Mesodermal cell (in vitro differentiated cells): ENCODE measurements at regions not wholly inside any gene's neighbourhood (a gene's known extent, or its start where the extent isn't known, plus 50 kb on each side); places are given as distances from the start of the nearest gene placed in this dataset.

Experiments
- H3K27ac ChIP-seq: 2 replicates; pipeline ENCODE4 v1.7.0; 2013; ENCODE audit warnings: mild to moderate bottlenecking, low read depth, low read length, moderate library complexity; ENCODE audit not compliant: severe bottlenecking
- H3K36me3 ChIP-seq: 2 replicates; pipeline ENCODE4 v1.7.1; 2013; ENCODE audit warnings: mild to moderate bottlenecking, low read length, moderate library complexity; ENCODE audit not compliant: control insufficient read depth, insufficient read depth
- H3K4me1 ChIP-seq: one replicate; pipeline ENCODE4 v1.7.1; 2013; ENCODE audit warnings: mild to moderate bottlenecking, low read length; ENCODE audit not compliant: insufficient read depth, control insufficient read depth, poor library complexity, severe bottlenecking
- H3K4me3 ChIP-seq: 2 replicates; pipeline ENCODE4 v1.7.0; 2013; ENCODE audit warnings: low read length, control low read depth, mild to moderate bottlenecking; ENCODE audit not compliant: insufficient read depth, poor library complexity, severe bottlenecking; ENCODE audit errors: extremely low read depth
- H3K9me3 ChIP-seq: 2 replicates; pipeline ENCODE4 v1.7.1; 2013; ENCODE audit warnings: mild to moderate bottlenecking, low read length, moderate library complexity; ENCODE audit not compliant: control insufficient read depth
- WGBS, 2 experiments: methylation state at CpG; one replicate each; pipeline ENCODE4 v1.1.5; 2013; ENCODE audit warnings: missing lambda C conversion rate in 2 of 2; ENCODE audit not compliant: insufficient coverage in 2 of 2; 5-methylcytosine and 5-hydroxymethylcytosine counted together

DNA sequence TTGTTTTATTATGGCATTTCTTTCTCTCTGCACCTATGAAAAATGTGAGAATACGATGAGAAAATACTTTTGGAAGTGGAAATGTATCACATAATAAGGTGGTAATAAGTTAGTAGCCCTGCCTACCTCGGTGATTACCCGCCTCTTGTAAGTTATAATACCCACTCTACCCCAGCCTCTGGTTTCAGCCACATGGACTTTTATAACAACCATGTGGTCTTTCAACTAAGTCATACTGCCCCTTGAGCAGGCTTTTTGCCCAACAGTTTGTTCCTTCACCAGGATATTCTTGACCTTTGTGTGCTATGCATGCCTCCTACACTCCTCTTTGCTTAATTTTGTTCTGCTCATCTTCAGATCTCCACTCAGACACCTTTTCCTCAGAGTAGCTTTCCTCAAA is 470.6 kb upstream of the ZWINT start:
- Histone ChIP-seq H3K4me1 (no peaks in the 10 kb centered on the region), H3K27ac (no peak overlapping the region), H3K4me3 (no peak overlapping the region), H3K9me3 (no peaks in the 10 kb centered on the region), H3K36me3 (no peaks in the 10 kb centered on the region)
- whole genome bisulfite sequencing, 2 experiments = 100% methylated on average over 1 of the region's 3 CpGs; no CpG with 5 or more reads in 1 of the 2 experiments

DNA sequence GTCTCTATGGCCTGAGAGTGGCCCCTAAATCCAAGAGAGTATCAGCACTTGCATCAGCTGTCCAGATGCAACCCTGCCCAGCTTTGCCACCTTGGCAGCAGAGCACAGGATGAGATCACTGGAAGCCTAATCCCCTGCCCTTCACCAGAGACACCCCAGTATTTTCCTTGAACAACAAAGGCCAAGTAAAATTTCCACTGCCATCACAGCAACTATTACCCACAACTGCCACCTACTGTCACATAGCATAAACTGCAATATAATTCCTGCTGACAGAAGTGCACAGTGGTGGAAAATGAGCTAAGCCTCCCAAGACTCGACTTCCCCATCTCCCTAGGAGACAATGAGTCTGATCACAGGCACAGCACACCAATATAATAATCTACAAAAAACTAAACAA is 462.8 kb upstream of the ZWINT start:
- WGBS, 2 experiments = no CpG with 5 or more reads among the region's 1 CpG
- no peaks in the 10 kb centered on the region for H3K9me3 ChIP-seq
- no peaks in the 10 kb centered on the region for H3K4me1 ChIP-seq
- H3K36me3 ChIP-seq = no peaks in the 10 kb centered on the region
- no peak overlapping the region for H3K4me3 ChIP-seq
- no peak overlapping the region for H3K27ac ChIP-seq

DNA sequence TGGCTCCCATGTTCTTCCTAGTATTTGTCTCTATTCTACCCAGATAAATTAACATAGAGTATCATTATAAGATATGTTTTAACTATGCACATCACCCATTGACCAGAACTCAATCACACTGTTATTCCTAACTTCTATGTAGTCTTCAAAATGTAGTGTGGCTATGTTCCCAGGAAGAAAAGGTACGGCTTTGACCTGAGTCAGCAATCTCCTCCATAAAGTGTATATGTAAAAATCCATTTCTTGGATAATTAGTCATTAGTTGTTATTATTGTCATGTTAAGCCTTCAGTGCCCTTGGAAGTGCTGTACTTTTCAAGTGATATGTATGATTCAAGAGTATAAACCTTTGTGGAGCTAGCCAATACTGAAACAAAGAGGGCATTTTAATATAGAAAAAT is 444.0 kb upstream of the ZWINT start:
- Histone ChIP-seq H3K4me3 (no peak overlapping the region), H3K9me3 (no peaks in the 10 kb centered on the region), H3K4me1 (no peaks in the 10 kb centered on the region), H3K27ac (no peak overlapping the region), H3K36me3 (no peaks in the 10 kb centered on the region)
- WGBS, 2 experiments = no CpG with 5 or more reads among the region's 1 CpG

DNA sequence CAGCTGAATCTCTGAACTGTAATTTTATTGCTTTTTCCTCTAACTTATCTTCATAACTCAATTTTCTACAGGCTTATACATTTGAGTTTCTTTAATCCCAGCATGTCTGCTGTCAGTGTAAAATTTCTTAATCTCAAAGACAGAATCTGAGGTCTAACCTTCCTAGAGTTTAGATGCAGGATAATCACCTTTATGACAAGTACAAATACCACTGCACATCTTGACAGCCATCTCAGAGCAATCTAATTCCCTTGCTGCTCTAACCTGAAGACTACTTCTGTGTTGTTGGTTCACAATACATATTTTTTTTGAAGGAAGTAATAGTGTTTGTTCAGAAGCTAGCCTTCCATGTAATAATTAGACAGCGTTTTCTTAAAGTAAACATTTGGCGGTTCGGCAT is 424.2 kb upstream of the ZWINT start:
- WGBS, 2 experiments = no CpG with 5 or more reads among the region's 3 CpGs
- H3K27ac ChIP-seq = no peak overlapping the region
- H3K9me3 ChIP-seq = no peaks in the 10 kb centered on the region
- no peaks in the 10 kb centered on the region for H3K4me1 ChIP-seq
- H3K4me3 ChIP-seq = no peak overlapping the region
- H3K36me3 ChIP-seq = no peaks in the 10 kb centered on the region

DNA sequence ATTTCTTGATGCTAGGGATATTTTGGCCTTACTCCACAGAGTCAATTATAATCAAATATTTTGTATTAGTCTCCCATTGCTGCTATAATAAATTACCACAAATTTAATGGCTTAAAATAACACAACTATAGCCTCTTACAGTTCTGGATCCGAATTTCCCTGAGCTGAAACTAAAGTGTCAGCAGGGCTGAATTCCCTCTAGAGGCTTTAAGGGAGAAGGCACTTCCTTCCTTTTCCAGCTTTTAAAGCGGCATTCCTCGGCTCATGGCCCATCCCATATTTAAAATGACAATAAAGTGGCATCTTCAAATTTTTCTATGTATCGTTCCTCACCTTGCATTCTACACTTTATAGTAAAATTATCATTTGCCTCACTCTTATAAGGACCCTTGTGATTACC is 421.4 kb upstream of the ZWINT start:
- Histone ChIP-seq H3K36me3 (no peaks in the 10 kb centered on the region), H3K27ac (no peak overlapping the region), H3K9me3 (no peaks in the 10 kb centered on the region), H3K4me3 (no peak overlapping the region), H3K4me1 (no peaks in the 10 kb centered on the region)
- 37 to 39% methylated on average over 2 to 3 of the region's 4 CpGs for WGBS, 2 experiments

DNA sequence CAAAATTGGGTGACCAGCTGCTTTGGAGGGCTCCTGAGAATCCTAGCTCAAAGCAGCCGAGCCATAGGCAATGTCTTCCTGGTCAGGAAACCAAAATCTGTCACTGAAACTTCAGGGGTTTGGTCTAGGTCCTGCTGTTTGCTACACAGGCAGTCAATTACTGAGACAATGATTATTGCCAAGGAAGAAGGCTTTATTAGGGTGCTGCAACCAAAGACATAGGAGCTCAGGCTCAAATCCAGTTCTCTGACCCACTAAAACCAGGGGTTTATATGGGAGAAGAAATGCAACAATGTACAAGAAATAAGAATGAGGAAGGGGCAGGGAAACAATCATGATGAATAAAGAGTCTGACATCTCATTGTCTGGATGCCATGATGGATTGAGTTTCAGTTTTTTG is 410.3 kb upstream of the ZWINT start:
- H3K36me3 ChIP-seq = no peaks in the 10 kb centered on the region
- WGBS, 2 experiments = 60 to 80% methylated on average over 1 of the region's 1 CpG
- H3K4me1 ChIP-seq = no peaks in the 10 kb centered on the region
- peaks cover 7% of the 10 kb centered on the region for H3K9me3 ChIP-seq
- H3K27ac ChIP-seq = no peak overlapping the region
- no peak overlapping the region for H3K4me3 ChIP-seq

DNA sequence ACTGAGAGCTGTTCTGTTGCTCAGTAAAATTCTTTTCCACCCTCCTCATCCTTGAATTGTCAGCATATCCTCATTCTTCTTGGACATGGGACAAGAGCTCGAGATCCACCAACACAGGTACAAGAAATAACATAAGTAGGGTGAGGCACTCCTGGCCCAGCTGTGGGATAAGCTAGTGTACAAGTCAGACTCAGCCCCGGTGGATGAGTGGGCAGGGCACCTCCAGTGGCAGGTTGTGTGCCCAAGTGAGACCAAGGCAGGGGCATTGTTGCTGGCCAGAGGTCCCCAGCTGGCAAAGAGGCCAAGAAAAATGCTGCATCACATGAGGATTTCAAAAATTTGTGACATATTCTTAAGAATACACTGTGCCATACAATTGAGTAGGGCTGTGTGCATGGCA is 402.0 kb upstream of the ZWINT start:
- Histone ChIP-seq H3K36me3 (no peaks in the 10 kb centered on the region), H3K4me3 (no peak overlapping the region), H3K9me3 (peaks cover 15% of the 10 kb centered on the region), H3K4me1 (no peaks in the 10 kb centered on the region), H3K27ac (no peak overlapping the region)
- WGBS, 2 experiments = 68 to 100% methylated on average over 1 to 2 of the region's 2 CpGs

DNA sequence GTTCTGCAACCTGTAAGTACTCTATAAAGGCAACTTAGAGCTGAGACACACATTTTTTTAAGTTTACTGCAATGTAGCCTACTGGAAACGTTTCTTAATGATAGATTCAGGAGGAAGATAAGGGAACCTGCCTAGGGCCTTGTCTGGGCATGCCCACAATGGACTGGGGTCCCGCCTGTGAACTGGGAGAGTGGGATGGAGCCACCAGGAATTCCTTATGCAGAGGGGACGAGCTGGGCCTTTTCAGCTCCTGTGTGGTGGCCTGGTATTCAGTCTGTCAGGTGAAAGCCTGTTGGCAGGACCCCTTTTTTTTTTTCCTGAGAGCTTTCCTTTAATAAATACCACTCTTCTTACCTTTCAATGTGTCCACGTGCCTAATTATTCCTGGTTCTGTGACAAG is 384.4 kb upstream of the ZWINT start:
- Histone ChIP-seq H3K4me3 (no peak overlapping the region), H3K9me3 (no peaks in the 10 kb centered on the region), H3K4me1 (no peaks in the 10 kb centered on the region), H3K36me3 (no peaks in the 10 kb centered on the region), H3K27ac (no peak overlapping the region)
- WGBS, 2 experiments = 75 to 82% methylated on average over 2 of the region's 4 CpGs

DNA sequence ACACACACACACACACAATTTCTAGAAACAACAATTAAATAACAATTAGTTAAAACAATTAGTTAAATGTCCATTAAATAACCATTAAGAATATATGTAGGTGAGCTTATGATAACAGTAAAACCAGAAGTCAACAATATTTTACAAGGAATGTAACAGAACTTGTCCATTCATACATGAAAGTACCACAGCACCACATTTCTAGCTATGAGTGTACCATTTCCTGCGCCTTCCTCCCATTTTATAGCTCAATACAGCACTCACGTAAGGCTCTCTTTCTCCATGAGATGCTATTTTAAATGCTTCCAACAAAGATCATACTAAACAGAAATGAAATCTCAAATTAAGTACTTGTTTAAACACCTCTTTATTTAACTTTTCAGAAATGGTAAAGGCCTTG is 367.3 kb upstream of the ZWINT start:
- no peak overlapping the region for H3K27ac ChIP-seq
- H3K4me1 ChIP-seq = no peaks in the 10 kb centered on the region
- no peaks in the 10 kb centered on the region for H3K36me3 ChIP-seq
- WGBS, 2 experiments = 88 to 100% methylated on average over 1 to 2 of the region's 2 CpGs
- H3K9me3 ChIP-seq = no peaks in the 10 kb centered on the region
- H3K4me3 ChIP-seq = no peak overlapping the region

DNA sequence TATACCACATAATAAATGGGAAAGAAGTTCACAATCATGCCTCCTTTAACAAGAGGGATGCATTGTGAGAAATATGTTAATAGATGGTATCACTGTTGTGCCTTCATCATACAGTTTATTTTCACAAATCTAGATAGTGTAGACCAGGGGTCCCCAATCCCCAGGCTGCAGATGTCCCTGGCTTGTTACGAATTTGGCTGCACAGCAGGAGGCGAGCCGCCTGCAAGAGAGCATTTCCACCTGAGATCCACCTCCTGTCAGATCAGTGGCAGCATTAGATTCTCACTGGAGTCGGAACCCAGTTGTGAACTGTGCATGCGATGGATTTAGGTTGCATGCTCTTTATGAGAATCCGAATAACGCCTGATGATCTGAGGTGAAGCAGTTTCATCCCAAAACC is 361.9 kb upstream of the ZWINT start:
- H3K27ac ChIP-seq = no peak overlapping the region
- no peaks in the 10 kb centered on the region for H3K9me3 ChIP-seq
- no peak overlapping the region for H3K4me3 ChIP-seq
- H3K4me1 ChIP-seq = no peaks in the 10 kb centered on the region
- no peaks in the 10 kb centered on the region for H3K36me3 ChIP-seq
- WGBS, 2 experiments = 63 to 74% methylated on average over 4 to 5 of the region's 7 CpGs

DNA sequence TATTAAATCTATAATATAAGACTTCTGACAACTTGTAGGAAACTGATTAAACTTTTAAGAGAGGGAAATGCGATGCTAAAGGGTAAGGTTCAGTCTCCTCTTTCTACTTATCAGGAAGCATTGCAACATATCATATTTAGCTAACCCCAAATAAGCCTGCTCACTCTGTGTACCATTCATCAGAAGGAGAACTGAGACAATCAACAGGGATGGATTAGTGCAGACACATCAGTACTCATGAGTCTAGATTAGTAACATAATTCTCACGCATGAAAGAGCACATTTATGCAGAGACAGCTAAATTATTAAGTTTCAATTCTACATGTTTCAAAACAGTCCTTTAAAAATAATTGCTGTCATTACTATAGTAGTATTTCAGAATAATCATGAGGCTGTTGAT is 354.2 kb upstream of the ZWINT start:
- Histone ChIP-seq H3K36me3 (no peaks in the 10 kb centered on the region), H3K27ac (no peak overlapping the region), H3K9me3 (no peaks in the 10 kb centered on the region), H3K4me3 (no peak overlapping the region), H3K4me1 (no peaks in the 10 kb centered on the region)
- WGBS, 2 experiments = no CpG with 5 or more reads among the region's 2 CpGs

DNA sequence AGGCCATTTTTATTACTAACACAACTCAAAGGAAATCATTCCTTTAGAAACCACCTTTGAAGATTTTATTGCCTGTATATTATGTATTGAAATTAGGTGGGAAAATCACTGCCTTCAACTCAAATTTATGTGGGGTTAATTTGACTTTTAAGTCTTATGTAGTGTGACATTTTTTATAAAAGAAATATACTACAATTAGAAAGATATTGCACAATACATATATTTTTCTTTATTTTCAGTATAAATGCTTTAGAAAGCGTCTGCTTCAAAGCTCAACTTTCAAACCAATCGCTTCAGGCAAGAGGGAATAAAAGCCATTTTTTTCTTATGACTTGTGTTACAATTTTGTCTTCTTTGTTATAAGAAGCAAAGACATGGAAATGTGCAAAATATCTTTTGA is 337.4 kb upstream of the ZWINT start:
- Histone ChIP-seq H3K4me1 (no peaks in the 10 kb centered on the region), H3K9me3 (no peaks in the 10 kb centered on the region), H3K27ac (no peak overlapping the region), H3K4me3 (no peak overlapping the region), H3K36me3 (no peaks in the 10 kb centered on the region)
- no CpG with 5 or more reads among the region's 2 CpGs for WGBS, 2 experiments
